H9 (cell line): ENCODE measurements at regions not wholly inside any gene's neighbourhood (a gene's known extent, or its start where the extent isn't known, plus 50 kb on each side); places are given as distances from the start of the nearest gene placed in this dataset.

Source experiments
- DNase-seq: peaks from one replicate; pipeline ENCODE4 v3.0.0-alpha.2; 2017
- H2AFZ ChIP-seq: one replicate; pipeline ENCODE4 v1.6.1; 2013; ENCODE audit warnings: mild to moderate bottlenecking, low read length, control low read depth, moderate library complexity
- H2AK5ac ChIP-seq: 2 replicates; pipeline ENCODE4 v1.6.1; 2013; ENCODE audit warnings: low read length, control low read depth, mixed read lengths; ENCODE audit not compliant: insufficient read length
- H2BK120ac ChIP-seq: one replicate; pipeline ENCODE4 v1.6.1; 2013; ENCODE audit warnings: low read depth, mild to moderate bottlenecking, low read length, control low read depth, inconsistent platforms; ENCODE audit not compliant: poor library complexity, severe bottlenecking
- H2BK12ac ChIP-seq: 2 replicates; pipeline ENCODE4 v1.6.1; 2013; ENCODE audit warnings: low read length, control low read depth, mixed read lengths, low read depth; ENCODE audit not compliant: insufficient read length
- H2BK15ac ChIP-seq: 2 replicates; pipeline ENCODE4 v1.6.1; 2013; ENCODE audit warnings: low read depth, low read length, control low read depth
- H2BK20ac ChIP-seq: one replicate; pipeline ENCODE4 v1.6.1; 2013; ENCODE audit warnings: low read depth, mild to moderate bottlenecking, low read length, control low read depth, inconsistent platforms; ENCODE audit not compliant: poor library complexity, severe bottlenecking
- H2BK5ac ChIP-seq: 2 replicates; pipeline ENCODE4 v1.6.1; 2013; ENCODE audit warnings: low read length, control low read depth, mixed read lengths; ENCODE audit not compliant: insufficient read length
- H3K14ac ChIP-seq: 2 replicates; pipeline ENCODE4 v1.6.1; 2013; ENCODE audit warnings: low read length, control low read depth; ENCODE audit not compliant: insufficient read depth
- H3K18ac ChIP-seq: 2 replicates; pipeline ENCODE4 v1.6.1; 2013; ENCODE audit warnings: low read depth, mild to moderate bottlenecking, mixed read lengths, low read length, control low read depth; ENCODE audit not compliant: insufficient read length
- H3K23ac ChIP-seq: 2 replicates; pipeline ENCODE4 v1.6.1; 2013; ENCODE audit warnings: low read length, control low read depth, mixed read lengths, low read depth; ENCODE audit not compliant: insufficient read length
- H3K23me2 ChIP-seq: 2 replicates; pipeline ENCODE4 v1.6.1; 2013; ENCODE audit warnings: low read depth, mild to moderate bottlenecking, mixed read lengths, low read length, control low read depth; ENCODE audit not compliant: insufficient read length, poor library complexity, severe bottlenecking
- H3K27ac ChIP-seq: 2 replicates; pipeline ENCODE4 v1.5.1; 2013; ENCODE audit warnings: low read length, control low read depth, mixed read lengths, low read depth; ENCODE audit not compliant: insufficient read length
- H3K27me3 ChIP-seq: 2 replicates; pipeline ENCODE4 v1.6.1; 2013; ENCODE audit warnings: low read length, control low read depth, inconsistent platforms; ENCODE audit not compliant: insufficient read depth
- H3K4ac ChIP-seq: 2 replicates; pipeline ENCODE4 v1.6.1; 2013; ENCODE audit warnings: low read depth, mild to moderate bottlenecking, control low read depth, inconsistent platforms, low read length, moderate library complexity
- H3K4me1 ChIP-seq: 2 replicates; pipeline ENCODE4 v1.6.1; 2013; ENCODE audit warnings: low read length, control low read depth, inconsistent platforms; ENCODE audit not compliant: insufficient read depth
- H3K4me2 ChIP-seq: 2 replicates; pipeline ENCODE4 v1.6.1; 2013; ENCODE audit warnings: low read length, control low read depth, mixed read lengths; ENCODE audit not compliant: insufficient read length, insufficient read depth
- H3K56ac ChIP-seq: 2 replicates; pipeline ENCODE4 v1.6.1; 2013; ENCODE audit warnings: low read depth, mild to moderate bottlenecking, mixed read lengths, low read length, control low read depth; ENCODE audit not compliant: insufficient read length
- H3K79me1 ChIP-seq: 2 replicates; pipeline ENCODE4 v1.6.1; 2013; ENCODE audit warnings: low read depth, mild to moderate bottlenecking, moderate library complexity, low read length, control low read depth, inconsistent platforms; ENCODE audit not compliant: insufficient read depth, poor library complexity, severe bottlenecking
- H3K79me2 ChIP-seq: 2 replicates; pipeline ENCODE4 v1.6.1; 2013; ENCODE audit warnings: low read length, control low read depth, inconsistent platforms; ENCODE audit not compliant: insufficient read depth
- H3K9ac ChIP-seq: 2 replicates; pipeline ENCODE4 v1.6.1; 2013; ENCODE audit warnings: low read length, control low read depth, mixed read lengths; ENCODE audit not compliant: insufficient read length; ENCODE audit errors: extremely low read depth
- H3K9me3 ChIP-seq: one replicate; pipeline ENCODE4 v1.6.1; 2013; ENCODE audit warnings: low read depth, low read length, inconsistent platforms; ENCODE audit not compliant: control insufficient read depth
- H3T11ph ChIP-seq: one replicate; pipeline ENCODE4 v1.6.1; 2013; ENCODE audit warnings: mild to moderate bottlenecking, low read length, control low read depth, inconsistent platforms
- H4K20me1 ChIP-seq: one replicate; pipeline ENCODE4 v1.6.1; 2013; ENCODE audit not compliant: control insufficient read depth, insufficient read length, insufficient read depth
- H4K5ac ChIP-seq: 2 replicates; pipeline ENCODE4 v1.6.1; 2013; ENCODE audit warnings: low read depth, mild to moderate bottlenecking, mixed read lengths, low read length, control low read depth; ENCODE audit not compliant: insufficient read length
- H4K8ac ChIP-seq: replicated peaks from 2 replicates; pipeline ENCODE4 v1.6.1; 2013; ENCODE audit warnings: low read length, control low read depth, mixed read lengths, low read depth; ENCODE audit not compliant: insufficient read length
- H4K91ac ChIP-seq: 2 replicates; pipeline ENCODE4 v1.6.1; 2013; ENCODE audit warnings: low read depth, mild to moderate bottlenecking, moderate library complexity, mixed read lengths, low read length, control low read depth; ENCODE audit not compliant: insufficient read length
- H3K27ac Mint-ChIP-seq, 3 experiments: 2 replicates in 2 of 3; 3 replicates in 1 of 3; pipeline ENCODE4 v1.8.0; 2020 to 2021; ENCODE audit warnings: mixed read lengths in 3 of 3, mild to moderate bottlenecking in 1 of 3, moderate library complexity in 1 of 3
- H3K27me3 Mint-ChIP-seq: 2 replicates; pipeline ENCODE4 v1.8.0; 2021; ENCODE audit warnings: low read depth, mild to moderate bottlenecking, moderate library complexity, mixed read lengths
- H3K36me3 Mint-ChIP-seq, 3 experiments: 2 replicates in 2 of 3; 3 replicates in 1 of 3; pipeline ENCODE4 v1.8.0; 2020 to 2021; ENCODE audit warnings: low read depth in 3 of 3, mixed read lengths in 3 of 3; ENCODE audit not compliant: insufficient read depth in 1 of 3
- H3K4me1 Mint-ChIP-seq, 2 experiments: 2 replicates each; pipeline ENCODE4 v1.8.0; 2020; ENCODE audit warnings: mixed read lengths in 2 of 2
- H3K4me3 Mint-ChIP-seq, 2 experiments: 2 replicates in 1 of 2; 3 replicates in 1 of 2; pipeline ENCODE4 v1.8.0; 2020 to 2021; ENCODE audit warnings: mild to moderate bottlenecking in 2 of 2, mixed read lengths in 2 of 2, moderate library complexity in 1 of 2
- H3K9me3 Mint-ChIP-seq, 2 experiments: 2 replicates in 1 of 2; 3 replicates in 1 of 2; pipeline ENCODE4 v1.8.0; 2020; ENCODE audit warnings: mild to moderate bottlenecking in 2 of 2, mixed read lengths in 2 of 2, moderate library complexity in 1 of 2
- CTCF ChIP-seq: fragments of 200-600 bp; sonication (generic); conservative IDR thresholded peaks from 3 replicates; pipeline ENCODE4 v1.8.0; 2021; ENCODE audit warnings: antibody characterized with exemption, mild to moderate bottlenecking
- WGBS: extraction: QIAGEN DNeasy Blood & Tissue Kit; methylation state at CpG from one replicate; pipeline ENCODE4 v1.1.7; 2013; ENCODE audit warnings: missing lambda C conversion rate, low lambda C conversion rate, mixed read lengths; ENCODE audit not compliant: insufficient read length; ENCODE audit errors: extremely low coverage; 5-methylcytosine and 5-hydroxymethylcytosine counted together

GRCh38 chr4:162352580-162353107, 188.8 kb upstream of the FSTL5 start:
- H3K4me1 Mint-ChIP-seq = no peaks in the 10 kb centered on the region

More at GRCh38 chr4:162352580-162353107, 188.8 kb upstream of the FSTL5 start:
- H4K91ac ChIP-seq = no peak overlapping the region
- H3K27ac ChIP-seq = no peak overlapping the region
- H2AK5ac ChIP-seq = no peak overlapping the region
- H2BK15ac ChIP-seq = no peak overlapping the region
- Mint-ChIP-seq H3K36me3 (no peaks in the 10 kb centered on the region), H3K4me3 (no peak overlapping the region), H3K27me3 (no peaks in the 10 kb centered on the region), H3K9me3 (no peaks in the 10 kb centered on the region), H3K27ac (no peak overlapping the region)
- no peak overlapping the region for H2BK20ac ChIP-seq
- no peak overlapping the region for H3K4me2 ChIP-seq
- no peak overlapping the region for H2AFZ ChIP-seq
- H2BK5ac ChIP-seq = no peak overlapping the region
- H4K20me1 ChIP-seq = no peaks in the 10 kb centered on the region
- no peak overlapping the region for H3K9ac ChIP-seq
- H3K9me3 ChIP-seq = no peaks in the 10 kb centered on the region
- no peak overlapping the region for H3K23ac ChIP-seq
- no peak overlapping the region for H3K56ac ChIP-seq
- no CpG with 5 or more reads among the region's 1 CpG for WGBS
- H2BK12ac ChIP-seq = no peak overlapping the region
- no peaks in the 10 kb centered on the region for H3K79me1 ChIP-seq
- no peaks in the 10 kb centered on the region for H3K4me1 ChIP-seq
- H3T11ph ChIP-seq = no peak overlapping the region
- H3K79me2 ChIP-seq = no peaks in the 10 kb centered on the region
- no peak overlapping the region for H4K8ac ChIP-seq
- H3K18ac ChIP-seq = no peak overlapping the region
- H3K4ac ChIP-seq = no peak overlapping the region
- no peak for TF ChIP-seq CTCF
- no peaks in the 10 kb centered on the region for H3K27me3 ChIP-seq
- no peak overlapping the region for H4K5ac ChIP-seq
- H3K14ac ChIP-seq = no peak overlapping the region
- DNase-seq = no peak
- no peaks in the 10 kb centered on the region for H3K23me2 ChIP-seq
- H2BK120ac ChIP-seq = no peak overlapping the region
